Activated T-helper 9 cell treated with anti-CD3 and anti-CD28 coated beads, Interleukin-2, amount 50 U/mL, for 16 hours (primary cell): ENCODE measurements at regions not wholly inside any gene's neighbourhood (a gene's known extent, or its start where the extent isn't known, plus 50 kb on each side); places are given as distances from the start of the nearest gene placed in this dataset.

Experiments
- DNase-seq: peaks from one replicate; pipeline ENCODE4 v3.0.0-alpha.2; 2020; ENCODE audit warnings: low read depth

GRCh38 chr4:128386761-128387599 lies 99.4 kb upstream of the PGRMC2 start:
- no peak for DNase-seq

GRCh38 chr4:128385683-128386304 lies 98.2 kb upstream of the PGRMC2 start:
- no peak for DNase-seq

- no peak for DNase-seq
These were observed 97.4 kb upstream of the PGRMC2 start for GRCh38 chr4:128384765-128385598.

- DNase-seq, result no peak
These were observed 96.5 kb upstream of the PGRMC2 start for GRCh38 chr4:128384091-128384520.

GRCh38 chr4:128381748-128382559 lies 94.3 kb upstream of the PGRMC2 start:
- no peak for DNase-seq

GRCh38 chr4:128380306-128380705 lies 92.7 kb upstream of the PGRMC2 start:
- DNase-seq, result no peak

- no peak for DNase-seq
These were observed 92.2 kb upstream of the PGRMC2 start for GRCh38 chr4:128379860-128380259.

- no peak for DNase-seq
These were observed 91.1 kb upstream of the PGRMC2 start for GRCh38 chr4:128378668-128379067.

GRCh38 chr4:128376958-128377357 lies 89.3 kb upstream of the PGRMC2 start:
- no peak for DNase-seq

GRCh38 chr4:128376303-128376702 lies 88.7 kb upstream of the PGRMC2 start:
- no peak for DNase-seq

GRCh38 chr4:128373628-128374027 lies 86.0 kb upstream of the PGRMC2 start:
- no peak for DNase-seq

GRCh38 chr4:128371876-128372275 lies 84.3 kb upstream of the PGRMC2 start:
- DNase-seq, result no peak

- no peak for DNase-seq
These were observed 83.6 kb upstream of the PGRMC2 start for GRCh38 chr4:128371001-128371777.

- DNase-seq, result no peak
These were observed 78.6 kb upstream of the PGRMC2 start for GRCh38 chr4:128366212-128366611.

- DNase-seq, result no peak
These were observed 77.0 kb upstream of the PGRMC2 start for GRCh38 chr4:128364565-128364964.

- no peak for DNase-seq
These were observed 76.4 kb upstream of the PGRMC2 start for GRCh38 chr4:128363966-128364365.

- DNase-seq, result no peak
These were observed 75.1 kb upstream of the PGRMC2 start for GRCh38 chr4:128362760-128363159.

- no peak for DNase-seq
These were observed 71.8 kb upstream of the PGRMC2 start for GRCh38 chr4:128359422-128359821.

GRCh38 chr4:128358913-128359279 lies 71.3 kb upstream of the PGRMC2 start:
- DNase-seq, result no peak

- DNase-seq, result no peak
These were observed 70.8 kb upstream of the PGRMC2 start for GRCh38 chr4:128358231-128358912.

- no peak for DNase-seq
These were observed 69.7 kb upstream of the PGRMC2 start for GRCh38 chr4:128357286-128357685.
